GM12874 (cell line): ENCODE measurements at regions not wholly inside any gene's neighbourhood (a gene's known extent, or its start where the extent isn't known, plus 50 kb on each side); places are given as distances from the start of the nearest gene placed in this dataset.

Source experiments
- TF ChIP-seq, protein P1 (sequence below): IDR thresholded peaks from 2 replicates; pipeline ENCODE4 v1.5.1; 2011; ENCODE audit warnings: low read depth, mild to moderate bottlenecking, control low read depth, low read length, moderate library complexity; ENCODE audit not compliant: insufficient read depth

DNA sequence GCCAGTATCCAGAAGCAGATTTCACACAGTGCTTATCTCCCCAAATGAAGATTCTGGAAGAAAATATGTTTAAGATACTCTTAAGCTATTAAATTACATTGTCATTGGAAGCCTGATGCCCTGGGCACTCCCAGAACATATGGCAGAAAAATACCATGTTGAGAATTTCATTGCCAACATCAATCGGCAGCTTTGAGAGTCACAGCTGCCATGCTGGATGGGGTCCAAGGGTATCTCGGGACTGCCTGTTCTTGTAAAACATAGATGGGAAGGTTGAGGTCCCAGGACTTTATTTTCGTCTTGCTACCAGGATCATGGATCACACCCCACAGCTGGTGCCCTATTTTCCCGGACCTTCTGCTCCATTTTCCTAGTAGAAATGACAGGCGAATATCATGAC is 632.5 kb downstream of the SUCLG1 start:
- TF ChIP-seq, protein P1, sequence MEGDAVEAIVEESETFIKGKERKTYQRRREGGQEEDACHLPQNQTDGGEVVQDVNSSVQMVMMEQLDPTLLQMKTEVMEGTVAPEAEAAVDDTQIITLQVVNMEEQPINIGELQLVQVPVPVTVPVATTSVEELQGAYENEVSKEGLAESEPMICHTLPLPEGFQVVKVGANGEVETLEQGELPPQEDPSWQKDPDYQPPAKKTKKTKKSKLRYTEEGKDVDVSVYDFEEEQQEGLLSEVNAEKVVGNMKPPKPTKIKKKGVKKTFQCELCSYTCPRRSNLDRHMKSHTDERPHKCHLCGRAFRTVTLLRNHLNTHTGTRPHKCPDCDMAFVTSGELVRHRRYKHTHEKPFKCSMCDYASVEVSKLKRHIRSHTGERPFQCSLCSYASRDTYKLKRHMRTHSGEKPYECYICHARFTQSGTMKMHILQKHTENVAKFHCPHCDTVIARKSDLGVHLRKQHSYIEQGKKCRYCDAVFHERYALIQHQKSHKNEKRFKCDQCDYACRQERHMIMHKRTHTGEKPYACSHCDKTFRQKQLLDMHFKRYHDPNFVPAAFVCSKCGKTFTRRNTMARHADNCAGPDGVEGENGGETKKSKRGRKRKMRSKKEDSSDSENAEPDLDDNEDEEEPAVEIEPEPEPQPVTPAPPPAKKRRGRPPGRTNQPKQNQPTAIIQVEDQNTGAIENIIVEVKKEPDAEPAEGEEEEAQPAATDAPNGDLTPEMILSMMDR = no peak

DNA sequence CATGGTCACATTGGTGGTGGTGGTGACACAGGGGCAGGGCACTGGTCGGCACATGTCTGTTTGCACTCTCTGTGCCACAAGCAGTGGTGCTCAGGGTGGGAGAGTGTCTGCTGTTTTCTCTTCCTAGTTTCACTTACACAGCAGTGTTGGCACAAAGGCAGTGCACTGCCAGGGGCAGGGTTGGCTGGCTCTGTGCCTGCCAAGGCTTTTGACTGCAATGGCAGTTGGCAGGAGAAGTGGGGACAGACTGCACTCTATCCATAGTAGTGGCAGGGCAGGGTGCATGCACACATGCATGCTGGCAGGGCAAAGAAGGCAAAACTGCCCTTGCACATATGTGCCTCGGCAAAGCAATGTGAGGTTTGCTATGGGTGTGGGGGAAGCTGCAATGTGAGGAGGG is 635.9 kb downstream of the SUCLG1 start:
- TF ChIP-seq, protein P1 = no peak

DNA sequence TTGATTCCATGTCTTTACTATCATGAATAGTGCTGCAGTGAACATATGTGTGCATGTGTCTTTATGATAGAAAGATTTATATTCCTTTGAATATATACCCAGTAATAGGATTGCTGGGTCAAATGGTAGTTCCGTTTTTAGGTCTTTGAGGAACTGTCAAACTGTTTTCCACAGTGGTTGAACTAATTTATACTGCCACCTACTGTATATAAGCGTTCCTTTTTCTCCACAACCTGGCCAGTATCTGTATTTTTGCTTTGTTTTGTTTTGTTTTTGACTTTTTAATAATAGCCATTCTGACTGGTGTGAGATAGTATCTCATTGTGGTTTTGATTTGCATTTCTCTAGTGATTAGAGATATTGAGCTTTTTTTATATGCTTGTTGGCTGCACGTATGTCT is 641.6 kb downstream of the SUCLG1 start:
- TF ChIP-seq, protein P1 = 0 out of 2 replicates have a peak, but pooled peaks have one; percentile 5

DNA sequence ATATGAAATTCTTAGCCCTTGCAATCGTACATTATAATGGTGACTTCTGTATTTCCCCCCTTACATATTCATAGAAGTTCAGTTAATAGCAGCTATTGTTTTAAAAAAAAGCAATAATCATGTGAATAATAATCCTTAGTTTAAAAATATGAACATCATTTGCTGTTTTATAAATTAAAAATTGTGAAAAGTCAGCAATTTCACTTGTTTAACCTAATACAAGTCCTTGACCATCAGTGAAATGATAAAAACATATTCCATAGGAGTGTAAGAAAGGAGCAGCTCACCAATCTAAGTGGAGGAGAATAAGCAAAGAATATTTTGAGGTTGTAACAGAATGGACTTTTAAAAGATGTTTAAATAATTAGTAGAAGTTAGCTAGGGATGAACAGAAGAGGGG is 650.2 kb downstream of the SUCLG1 start:
- TF ChIP-seq, protein P1 = no peak

DNA sequence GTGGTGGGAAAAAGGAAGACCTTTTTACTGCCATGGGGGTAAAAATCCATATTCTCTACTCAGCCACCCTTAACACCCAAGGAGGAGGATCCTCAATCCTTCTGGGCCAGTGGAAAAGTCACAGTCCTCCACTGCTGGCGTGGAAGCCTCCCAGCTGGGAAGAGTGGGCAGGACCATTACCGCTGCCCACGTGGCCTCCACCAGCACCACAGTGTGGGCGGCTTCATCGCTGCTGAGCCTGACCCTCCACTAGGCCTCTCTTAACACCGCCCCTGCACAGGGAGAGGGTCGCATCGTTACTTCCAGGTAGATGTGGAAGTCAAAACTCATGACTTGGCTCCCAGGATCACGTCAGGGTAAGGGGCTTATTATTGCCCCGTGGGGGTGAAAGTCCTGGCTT is 656.5 kb downstream of the SUCLG1 start:
- TF ChIP-seq, protein P1 = no peak

DNA sequence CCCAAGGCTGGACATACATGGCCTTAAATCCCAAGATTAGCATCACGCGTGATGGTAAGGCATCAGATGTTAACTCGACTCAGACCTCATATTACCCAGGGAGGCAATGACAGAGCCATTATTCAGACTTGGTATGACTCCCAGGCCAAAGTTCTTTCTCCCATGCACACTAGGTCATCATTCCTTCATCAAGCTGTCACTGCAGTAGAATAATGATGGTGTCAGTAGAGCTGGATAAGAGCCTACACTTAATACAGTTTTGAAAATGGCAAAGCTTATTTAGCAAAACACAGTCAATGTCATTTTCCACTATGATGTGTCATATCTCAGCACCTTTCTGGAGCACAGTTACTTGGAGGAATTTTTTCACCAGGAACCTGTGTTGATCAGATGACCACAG is 663.3 kb downstream of the SUCLG1 start:
- TF ChIP-seq, protein P1 = no peak

DNA sequence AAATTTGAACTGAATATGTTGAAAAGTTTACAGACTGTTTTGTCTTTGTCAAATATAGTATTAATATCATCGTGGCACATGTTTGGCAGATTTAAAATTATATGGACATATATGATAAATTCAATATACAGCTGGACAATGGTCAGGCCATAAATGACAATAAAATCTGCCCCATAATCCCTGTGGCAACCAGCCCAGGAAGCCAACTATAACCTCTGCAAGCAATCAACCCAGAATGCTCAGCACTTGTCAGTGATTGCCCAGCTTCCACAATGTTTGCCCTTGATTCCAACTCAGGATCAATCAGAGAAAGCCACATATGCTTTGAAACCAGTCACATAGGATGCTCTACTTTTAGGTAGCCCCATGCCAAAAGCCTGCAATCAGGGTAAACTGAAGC is 671.9 kb downstream of the SUCLG1 start:
- TF ChIP-seq, protein P1 = no peak

DNA sequence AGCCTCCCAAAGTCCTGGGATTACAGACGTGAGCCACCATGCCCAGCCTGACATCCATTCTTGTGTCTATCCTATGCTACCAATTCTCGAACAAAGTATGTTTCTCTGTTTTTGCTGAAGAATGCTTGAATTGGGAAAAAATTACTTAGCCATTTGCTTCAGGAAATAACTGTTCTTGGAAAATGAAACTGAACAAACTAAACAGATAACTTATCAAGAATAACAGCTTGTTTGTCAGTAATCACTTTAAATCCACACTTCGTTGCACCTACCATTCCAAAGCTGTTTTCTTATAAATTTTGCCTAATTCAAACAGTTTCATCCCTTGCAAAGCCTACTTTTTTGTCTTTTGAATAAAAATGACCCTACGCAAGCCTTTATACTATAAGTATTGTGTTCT is 672.9 kb downstream of the SUCLG1 start:
- TF ChIP-seq, protein P1 = no peak
